ENCODE measurements at regions not wholly inside any gene's neighbourhood (a gene's known extent, or its start where the extent isn't known, plus 50 kb on each side); places are given as distances from the start of the nearest gene placed in this dataset.
"Not testable (repeated sequence)": the region's sequence is repeated elsewhere in the genome, so short reads cannot be mapped to it uniquely, and the experiment has no call there.

GRCh38 chr19:31818798-31819105 is 469.5 kb upstream of the TSHZ3 start:
- ATAC-seq: no peak

DNA sequence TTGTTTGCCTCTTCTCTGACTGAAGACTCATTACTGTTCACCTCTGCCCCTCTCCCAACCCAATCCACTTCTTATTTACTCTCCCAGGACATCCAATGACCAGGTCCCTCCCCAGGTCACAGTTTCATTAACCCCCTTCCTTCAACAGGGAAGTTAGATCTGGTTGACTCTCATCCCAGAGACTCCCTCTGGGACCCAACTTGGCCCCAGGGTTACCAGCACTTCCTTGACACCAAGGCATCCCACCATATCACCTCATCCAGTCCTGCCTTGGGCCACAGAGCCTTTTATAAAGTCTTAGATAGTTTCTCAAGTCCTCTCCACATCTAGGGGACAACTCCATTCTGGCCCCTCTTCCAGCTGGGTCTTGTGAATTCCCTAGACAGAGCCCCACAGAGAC is 470.6 kb upstream of the TSHZ3 start:
- ATAC-seq: no peak

DNA sequence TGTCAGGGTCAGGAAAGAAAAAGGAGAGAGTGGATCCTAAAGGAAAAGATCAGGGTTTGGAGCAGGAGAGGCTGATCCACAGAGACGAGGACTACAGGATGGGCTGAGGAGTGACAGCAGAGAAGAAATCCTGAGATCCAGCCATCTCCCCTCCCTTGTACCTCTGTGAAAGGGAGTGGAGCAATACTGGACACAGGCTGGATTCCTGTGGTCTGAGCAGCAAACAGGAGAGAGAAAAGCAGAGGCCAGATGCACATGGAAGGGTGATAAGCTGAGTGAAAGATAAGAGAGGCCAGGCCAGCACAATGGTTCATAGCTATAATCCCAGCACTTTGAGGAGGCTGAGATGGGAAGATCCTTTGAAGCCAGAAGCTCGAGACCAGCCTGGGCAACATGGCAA is 472.1 kb upstream of the TSHZ3 start:
- ATAC-seq: no peak

DNA sequence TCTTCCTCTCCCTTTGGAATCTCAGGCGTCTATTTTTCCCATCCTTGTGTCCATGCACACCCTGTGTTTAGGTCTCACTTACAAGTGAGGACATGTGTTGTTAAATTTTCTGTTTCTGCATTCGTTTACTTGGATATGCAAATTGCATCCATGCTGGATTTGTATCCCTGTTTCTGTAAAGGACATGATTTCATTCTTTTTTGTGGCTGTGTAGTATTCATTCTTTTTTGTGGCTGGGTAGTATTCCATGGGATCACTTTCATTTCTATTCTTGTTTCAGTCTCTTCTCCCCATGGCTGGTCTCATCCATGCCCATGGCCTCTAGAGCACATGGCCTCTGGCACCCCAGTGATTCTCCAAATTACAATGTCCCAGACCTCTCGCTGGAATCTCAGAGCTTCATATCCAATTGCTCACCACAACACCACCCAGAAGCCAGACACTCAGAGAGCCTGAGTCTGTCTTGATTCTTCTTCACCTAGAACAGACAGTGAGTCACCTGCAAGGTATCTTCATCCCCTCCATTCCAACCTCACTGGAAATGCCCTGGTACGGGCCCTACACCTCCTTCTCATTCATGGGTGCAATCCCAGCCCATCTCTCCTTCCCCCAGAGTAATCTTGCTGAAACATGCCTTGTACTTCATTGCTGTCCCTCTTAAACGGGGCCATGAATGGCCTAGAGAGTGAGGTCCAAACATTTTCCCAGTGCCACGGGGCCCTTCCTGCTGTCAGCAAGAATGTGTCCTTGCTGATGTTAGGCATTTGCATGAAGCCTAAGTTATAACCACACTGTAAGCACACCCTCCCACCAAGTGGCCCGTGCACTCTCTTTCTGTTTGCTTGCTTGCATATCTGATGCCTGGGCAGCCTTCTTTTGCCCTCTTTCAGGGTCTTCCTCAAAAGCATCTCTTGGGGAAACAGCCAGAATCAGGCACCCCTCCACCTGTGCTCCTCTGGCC is 476.2 kb upstream of the TSHZ3 start:
- ATAC-seq: no peak

- no peak for ATAC-seq
Observed at GRCh38 chr19:31826325-31826724, 477.1 kb upstream of the TSHZ3 start.

- no peak for ATAC-seq
Observed at GRCh38 chr19:31831421-31832175, 482.4 kb upstream of the TSHZ3 start.

GRCh38 chr19:31832176-31832548 is 482.9 kb upstream of the TSHZ3 start:
- no peak for ATAC-seq

GRCh38 chr19:31834070-31834469 is 484.8 kb upstream of the TSHZ3 start:
- ATAC-seq: no peak

DNA sequence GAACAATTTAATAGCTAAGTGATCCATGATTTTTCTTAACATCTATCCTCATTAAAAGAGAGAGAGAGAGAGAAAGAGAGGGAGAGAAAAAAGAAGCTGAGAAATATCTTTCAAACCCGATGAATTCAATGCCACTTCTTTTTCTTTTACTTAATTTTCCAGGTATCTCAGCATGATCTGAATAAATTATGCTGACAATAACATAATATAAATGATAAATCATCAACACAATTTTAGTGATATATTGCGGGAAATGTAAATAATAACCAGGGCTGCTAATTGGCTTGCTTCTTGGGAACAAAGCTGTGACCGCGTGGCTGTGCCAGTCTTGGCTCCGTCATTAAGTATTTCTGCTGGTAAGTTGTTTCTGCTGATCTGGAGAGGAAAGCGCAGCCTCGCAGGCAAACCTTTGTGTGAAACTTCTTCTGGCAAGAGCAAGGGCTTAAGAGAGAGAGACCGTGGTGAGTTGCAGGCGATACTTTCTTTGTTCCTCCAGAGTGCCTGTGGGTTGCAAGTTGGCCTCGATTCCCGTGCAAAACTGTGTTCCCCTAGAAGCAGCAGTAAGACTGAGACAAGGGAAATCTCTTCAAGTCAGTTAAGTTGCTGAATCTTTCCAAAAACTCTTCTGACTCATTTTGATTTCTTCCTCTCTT is 489.1 kb upstream of the TSHZ3 start:
- ATAC-seq: no peak

GRCh38 chr19:31840371-31840770 is 491.1 kb upstream of the TSHZ3 start:
- ATAC-seq: no peak

DNA sequence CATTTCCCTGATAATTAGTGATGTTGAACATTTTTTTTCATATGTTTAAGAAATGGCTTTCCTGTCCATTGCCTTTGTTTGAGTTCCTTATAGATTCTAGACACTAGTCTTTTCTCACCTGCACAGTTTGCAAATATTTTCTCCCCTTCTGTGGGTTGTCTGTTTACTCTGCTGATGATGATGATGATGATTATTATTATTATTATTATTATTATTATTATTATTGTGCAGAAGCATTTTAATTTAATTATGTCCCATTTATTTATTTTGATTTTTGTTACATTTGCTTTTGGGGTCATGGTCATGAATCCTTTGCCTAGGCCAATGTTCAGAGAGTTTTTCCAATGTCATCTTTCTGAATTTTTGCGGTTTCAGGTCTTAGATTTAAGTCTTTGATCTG is 492.5 kb upstream of the TSHZ3 start:
- no peak for ATAC-seq

GRCh38 chr19:31863122-31863521 is 482.3 kb upstream of the ZNF507 start:
- no peak for ATAC-seq

- no peak for ATAC-seq
Observed at GRCh38 chr19:31874313-31874712, 471.1 kb upstream of the ZNF507 start.

DNA sequence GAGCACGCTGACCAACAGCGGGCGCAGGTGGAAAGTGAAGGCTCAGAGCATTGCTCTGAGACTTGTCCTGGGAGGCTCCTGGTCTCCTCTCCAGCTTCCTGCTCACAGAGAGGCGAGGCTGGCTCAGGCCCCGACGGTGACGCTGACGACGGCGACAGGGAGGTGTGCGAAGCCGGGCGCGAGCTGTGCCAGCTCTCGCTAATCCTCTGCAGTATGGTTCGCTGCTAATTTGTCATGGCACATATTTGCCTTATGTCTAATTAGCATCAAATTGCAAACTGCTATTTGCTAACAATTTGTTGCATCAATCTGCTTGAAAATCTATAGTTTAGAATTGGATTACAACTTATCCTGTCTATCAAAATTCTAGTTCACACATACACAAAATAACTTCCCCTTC is 469.8 kb upstream of the ZNF507 start:
- no peak for ATAC-seq

GRCh38 chr19:31880283-31880682 is 465.1 kb upstream of the ZNF507 start:
- no peak for ATAC-seq

- ATAC-seq: no peak
Observed at GRCh38 chr19:31881988-31882387, 463.4 kb upstream of the ZNF507 start.

DNA sequence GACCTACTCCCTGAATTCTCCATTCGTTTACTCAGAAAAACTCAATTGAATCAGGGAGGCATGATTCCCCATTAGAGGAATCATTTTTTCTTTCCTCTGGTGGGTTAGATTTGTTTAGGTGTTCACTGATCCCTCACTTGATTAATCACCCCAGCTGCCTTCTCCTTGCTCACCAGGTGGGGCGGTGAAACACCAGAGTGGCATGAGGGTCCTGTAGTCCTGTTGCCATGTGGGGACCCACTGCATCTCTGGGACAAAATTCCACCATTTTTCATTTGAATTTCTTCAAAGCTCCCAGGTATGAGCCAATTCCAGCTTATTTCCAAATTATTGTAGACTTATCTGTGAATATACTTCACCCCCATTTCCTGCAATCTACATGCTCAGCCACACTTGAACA is 462.7 kb upstream of the ZNF507 start:
- ATAC-seq: no peak

- no peak for ATAC-seq
Observed at GRCh38 chr19:31883296-31883990, 462.0 kb upstream of the ZNF507 start.

GRCh38 chr19:31885280-31885853 is 460.0 kb upstream of the ZNF507 start:
- no peak for ATAC-seq

- no peak for ATAC-seq
Observed at GRCh38 chr19:31890230-31890629, 455.2 kb upstream of the ZNF507 start.

GRCh38 chr19:31892060-31892459 is 453.4 kb upstream of the ZNF507 start:
- no peak for ATAC-seq

GRCh38 chr19:31893491-31893890 is 451.9 kb upstream of the ZNF507 start:
- not testable (repeated sequence) for ATAC-seq

- no peak for ATAC-seq
Observed at GRCh38 chr19:31894451-31894850, 451.0 kb upstream of the ZNF507 start.

Measured in esophagus mucosa (tissue), 1 donor.